Heart left ventricle (tissue), 16 donors: ENCODE measurements at regions not wholly inside any gene's neighbourhood (a gene's known extent, or its start where the extent isn't known, plus 50 kb on each side); places are given as distances from the start of the nearest gene placed in this dataset.

Experiments
- ATAC-seq, 4 donors: fragments of 200-7000 bp; cut with Tn5 transposase; one replicate each; pipeline ENCODE4 v1.9.1; 2020 to 2022; ENCODE audit warnings: moderate library complexity in 4 of 4, mild to moderate bottlenecking in 3 of 4, moderate number of reproducible peaks in 1 of 4
- DNase-seq, 5 donors: peaks; one replicate each; pipeline ENCODE4 v3.0.0-alpha.2; 2020
- H3K27ac ChIP-seq, 12 donors: fragments of 200-600 bp; sonication (generic) in 4 of 12; one replicate each; pipeline versions ENCODE4 v1.5.0 to v1.8.0; 2016 to 2022; ENCODE audit warnings: mild to moderate bottlenecking in 2 of 12
- H3K27me3 ChIP-seq, 9 donors: fragments of 200-600 bp; sonication (generic) in 2 of 9; one replicate each; pipeline versions ENCODE4 v1.5.1 to v1.8.0; 2016 to 2022; ENCODE audit warnings: mild to moderate bottlenecking in 3 of 9
- H3K36me3 ChIP-seq, 9 donors: fragments of 200-600 bp; sonication (generic) in 2 of 9; one replicate each; pipeline versions ENCODE4 v1.5.0 to v1.8.0; 2018 to 2022; ENCODE audit warnings: mild to moderate bottlenecking in 2 of 9
- H3K4me1 ChIP-seq, 12 donors: fragments of 200-600 bp; sonication (generic) in 4 of 12; one replicate each; pipeline versions ENCODE4 v1.5.0 to v1.8.0; 2016 to 2022; ENCODE audit warnings: mild to moderate bottlenecking in 3 of 12
- H3K4me3 ChIP-seq, 12 donors: fragments of 200-600 bp; sonication (generic) in 4 of 12; one replicate each; pipeline versions ENCODE4 v1.5.0 to v1.8.0; 2017 to 2022; ENCODE audit warnings: mild to moderate bottlenecking in 9 of 12, moderate library complexity in 4 of 12
- H3K9me3 ChIP-seq, 12 donors: fragments of 200-600 bp; sonication (generic) in 4 of 12; one replicate each; pipeline versions ENCODE4 v1.5.0 to v1.8.0; 2016 to 2022; ENCODE audit warnings: mild to moderate bottlenecking in 1 of 12
- POLR2A ChIP-seq, 2 donors: fragments of 450-650 bp; IDR thresholded peaks; one replicate each; pipeline ENCODE4 v1.6.1; 2017; ENCODE audit warnings: antibody characterized with exemption in 2 of 2, mild to moderate bottlenecking in 2 of 2, moderate library complexity in 2 of 2
- whole genome bisulfite sequencing, 4 donors: extraction: QIAGEN DNeasy Blood & Tissue Kit in 2 of 4; methylation state at CpG; one replicate each; pipeline versions ENCODE4 v1.1.5 to v1.1.7; 2013 to 2018; 5-methylcytosine and 5-hydroxymethylcytosine counted together
- intact Hi-C, 10 donors: fragments of 100-400 bp; cut with DNase I; formaldehyde crosslinking; loops; one replicate each; pipeline versions ENCODE4 v1.11.1 to v1.14.2; 2022
- TF ChIP-seq, protein P1 (sequence below), 12 donors: fragments of 200-600 bp; sonication (generic) in 4 of 12; IDR thresholded peaks; one replicate each; pipeline versions ENCODE4 v1.5.0 to v1.8.0; 2018 to 2022; ENCODE audit warnings: antibody characterized with exemption in 12 of 12, mild to moderate bottlenecking in 5 of 12
- donor health status: ischemic (EF 13 %, LVEDD 7.1; RV severe dilation, severe dysfunction).
- donor health status: healthy with polysubstance abuse.
- donor health status: DM: no; HTN: yes; CAD: no.
- donor health status: DM: no; HTN: no; CAD: no.
- donor health status: ischemic (EF 25% LVEDD 6.9; RV normal size, moderate dysfunction).
- donor health status: ischemic (EF 25% LVEDD 5.7; RV mildly dilated, moderate dysfunction).
- donor health status: healthy.
- donor health status: DM: yes; HTN: yes; CAD: no.
- donor health status: ischemic (EF 35%, LVEDD 5.7; RV mildly dilated, moderate dysfunction).
- donor health status: nonischemic (EF 11% LVEDD 7.7; RV severe dilation, severe dysfunction).
- donor health status: DM: yes; HTN: yes; CAD: no.
- donor health status: PGD.
- donor health status: ischemic (EF 29% LVEDD 5.4; RV normal size, mild dysfunction).
- donor health status: nonischemic (EF 23%, LVEDD 6.1; RV moderate dilation, normal function).

DNA sequence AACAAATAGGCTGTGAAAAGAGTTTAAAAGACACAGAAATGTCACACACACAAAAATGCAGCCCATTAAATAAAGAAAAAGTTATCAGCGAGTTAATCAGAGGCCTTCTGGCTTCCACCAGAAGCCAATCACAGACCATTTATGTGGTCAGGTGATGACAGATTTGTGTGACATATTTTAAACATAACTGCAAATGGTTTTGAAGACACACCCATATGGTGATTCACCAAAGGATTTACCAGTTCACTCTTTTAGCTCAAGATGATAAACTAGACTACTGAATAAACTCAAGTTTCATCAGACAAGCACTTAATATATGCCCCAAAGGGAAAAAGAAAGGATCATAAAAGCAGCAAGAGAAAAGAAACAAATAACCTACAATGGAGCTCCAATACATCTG lies 181.2 kb downstream of the SPANXN4 start:
- TF ChIP-seq, protein P1, sequence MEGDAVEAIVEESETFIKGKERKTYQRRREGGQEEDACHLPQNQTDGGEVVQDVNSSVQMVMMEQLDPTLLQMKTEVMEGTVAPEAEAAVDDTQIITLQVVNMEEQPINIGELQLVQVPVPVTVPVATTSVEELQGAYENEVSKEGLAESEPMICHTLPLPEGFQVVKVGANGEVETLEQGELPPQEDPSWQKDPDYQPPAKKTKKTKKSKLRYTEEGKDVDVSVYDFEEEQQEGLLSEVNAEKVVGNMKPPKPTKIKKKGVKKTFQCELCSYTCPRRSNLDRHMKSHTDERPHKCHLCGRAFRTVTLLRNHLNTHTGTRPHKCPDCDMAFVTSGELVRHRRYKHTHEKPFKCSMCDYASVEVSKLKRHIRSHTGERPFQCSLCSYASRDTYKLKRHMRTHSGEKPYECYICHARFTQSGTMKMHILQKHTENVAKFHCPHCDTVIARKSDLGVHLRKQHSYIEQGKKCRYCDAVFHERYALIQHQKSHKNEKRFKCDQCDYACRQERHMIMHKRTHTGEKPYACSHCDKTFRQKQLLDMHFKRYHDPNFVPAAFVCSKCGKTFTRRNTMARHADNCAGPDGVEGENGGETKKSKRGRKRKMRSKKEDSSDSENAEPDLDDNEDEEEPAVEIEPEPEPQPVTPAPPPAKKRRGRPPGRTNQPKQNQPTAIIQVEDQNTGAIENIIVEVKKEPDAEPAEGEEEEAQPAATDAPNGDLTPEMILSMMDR (IDR thresholded peaks at IDR 0.05) = no peak
- no peak for TF ChIP-seq POLR2A (IDR thresholded peaks at IDR 0.05)
- WGBS, 4 donors = 38 to 62% (median 52%) methylated on average over 1 of the region's 1 CpG
- H3K9me3 ChIP-seq = no peaks in the 10 kb centered on the region
- DNase-seq = no peak
- H3K4me1 ChIP-seq = no peaks in the 10 kb centered on the region
- ATAC-seq = no peak
- no peak overlapping the region for H3K27ac ChIP-seq
- no peaks in the 10 kb centered on the region for H3K27me3 ChIP-seq
- intact Hi-C loops = no loop called here
- H3K4me3 ChIP-seq = no peak overlapping the region
- H3K36me3 ChIP-seq = no peaks in the 10 kb centered on the region

DNA sequence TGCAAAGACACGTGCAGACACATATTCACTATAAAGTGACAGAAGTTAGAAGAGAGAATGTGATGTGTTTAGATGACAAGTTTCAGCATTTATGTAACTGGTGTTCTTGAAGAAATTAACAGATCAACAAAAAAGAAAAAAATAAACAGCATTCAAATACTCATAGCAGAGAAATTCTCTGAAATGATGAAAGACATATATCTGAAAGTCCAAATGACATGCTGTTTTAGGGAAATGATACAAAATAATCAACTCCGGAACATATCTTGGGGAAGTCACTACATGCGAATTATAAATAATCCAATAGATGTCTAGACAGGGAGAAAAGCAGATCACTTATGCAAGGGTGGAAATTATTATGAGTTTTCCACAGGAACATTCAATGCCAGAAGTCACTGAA lies 146.0 kb downstream of the SPANXN4 start:
- intact Hi-C loops = no loop called here
- Histone ChIP-seq H3K4me3 (no peak overlapping the region), H3K9me3 (peaks cover 0 to 9% (median 0%) of the 10 kb centered on the region in 12 donors), H3K4me1 (no peaks in the 10 kb centered on the region), H3K27me3 (peaks cover 0 to 3% (median 0%) of the 10 kb centered on the region in 9 donors), H3K27ac (no peak overlapping the region), H3K36me3 (no peaks in the 10 kb centered on the region)
- TF ChIP-seq, protein P1 (IDR thresholded peaks at IDR 0.05) = no peak
- no peak for TF ChIP-seq POLR2A (IDR thresholded peaks at IDR 0.05)
- WGBS, 4 donors = 70 to 88% (median 80%) methylated on average over 3 of the region's 3 CpGs
- ATAC-seq (no peak), DNase-seq (no peak)

DNA sequence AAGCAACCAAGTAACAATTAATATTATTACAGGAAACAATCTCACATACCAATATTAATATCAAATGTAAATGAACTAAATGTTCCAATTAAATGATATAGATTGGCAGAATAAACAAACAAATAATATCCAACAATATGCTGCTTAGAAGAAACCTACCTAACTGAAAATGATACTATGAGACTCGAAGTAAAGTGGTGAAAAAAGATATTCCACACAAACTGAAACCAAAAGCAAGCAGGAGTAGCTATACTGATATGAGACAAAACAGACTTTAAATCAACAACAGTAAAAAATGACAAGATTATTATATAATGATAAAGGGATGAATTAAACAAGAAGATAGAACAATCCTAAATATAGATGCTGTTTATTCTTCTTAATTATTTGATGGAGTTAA lies 140.1 kb downstream of the SPANXN4 start:
- Histone ChIP-seq H3K4me1 (no peaks in the 10 kb centered on the region), H3K27me3 (peaks cover 0 to 3% (median 0%) of the 10 kb centered on the region in 9 donors), H3K4me3 (no peak overlapping the region), H3K9me3 (peaks cover 0 to 2% (median 0%) of the 10 kb centered on the region in 12 donors), H3K27ac (no peak overlapping the region), H3K36me3 (no peaks in the 10 kb centered on the region)
- no peak for ATAC-seq
- 15 to 32% (median 20%) methylated on average over 1 of the region's 1 CpG for WGBS, 4 donors
- DNase-seq = no peak
- intact Hi-C loops = no loop called here
- TF ChIP-seq POLR2A (IDR thresholded peaks at IDR 0.05) = no peak
- TF ChIP-seq, protein P1 (IDR thresholded peaks at IDR 0.05) = no peak

DNA sequence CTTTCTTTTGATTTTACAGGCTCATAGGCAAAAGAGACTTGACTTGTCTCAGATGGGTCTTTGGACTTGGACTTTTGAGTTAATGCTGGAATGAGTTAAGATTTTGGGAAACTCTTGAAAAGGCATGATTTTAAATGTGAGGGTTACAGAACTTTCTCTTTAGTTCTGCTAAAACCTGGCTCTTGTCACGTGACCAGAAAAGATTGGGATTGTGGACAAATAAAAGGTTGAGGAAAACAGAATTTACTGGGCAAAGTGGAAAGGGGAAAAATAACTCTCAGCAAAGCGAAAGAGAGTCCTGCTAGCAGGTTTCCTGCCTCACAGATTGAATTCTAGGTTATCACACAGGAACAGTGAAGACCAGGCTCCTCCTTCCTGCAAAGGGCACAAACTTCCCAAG lies 114.0 kb downstream of the SPANXN4 start:
- Histone ChIP-seq H3K36me3 (no peaks in the 10 kb centered on the region), H3K27ac (no peak overlapping the region), H3K4me3 (no peak overlapping the region), H3K9me3 (peaks cover 0 to 10% (median 0%) of the 10 kb centered on the region in 12 donors), H3K27me3 (no peaks in the 10 kb centered on the region), H3K4me1 (no peaks in the 10 kb centered on the region)
- ATAC-seq (no peak), DNase-seq (no peak)
- WGBS, 4 donors = 35 to 52% (median 48%) methylated on average over 2 of the region's 2 CpGs
- intact Hi-C loops = no loop called here
- TF ChIP-seq, protein P1 (IDR thresholded peaks at IDR 0.05) = no peak
- no peak for TF ChIP-seq POLR2A (IDR thresholded peaks at IDR 0.05)
